ENCODE measurements at regions not wholly inside any gene's neighbourhood (a gene's known extent, or its start where the extent isn't known, plus 50 kb on each side); places are given as distances from the start of the nearest gene placed in this dataset.
A peak's percentile ranks its signal among the peaks of the same experiment; 100 is the strongest.

- H3K27me3 ChIP-seq (ENCODE audit: control insufficient read depth, insufficient read depth): no peaks in the 10 kb centered on the region
- intact Hi-C loops (cut with DNase I): no loop called here
- no peak overlapping the region for H3K4me3 ChIP-seq (ENCODE audit: low read length)
- H3K4me1 ChIP-seq (ENCODE audit: control insufficient read depth, insufficient read depth, low read length): peaks cover 2% of the 10 kb centered on the region
- DNase-seq (no peak), ATAC-seq (no peak)
- H3K9me3 ChIP-seq (ENCODE audit: control insufficient read depth, low read length): no peaks in the 10 kb centered on the region
- H3K27ac ChIP-seq (ENCODE audit: low read length): no peak overlapping the region
- 90% methylated on average over 1 of the region's 1 CpG for WGBS
These were observed 427.9 kb upstream of the CLINT1 start for GRCh38 chr5:158286827-158287226.

DNA sequence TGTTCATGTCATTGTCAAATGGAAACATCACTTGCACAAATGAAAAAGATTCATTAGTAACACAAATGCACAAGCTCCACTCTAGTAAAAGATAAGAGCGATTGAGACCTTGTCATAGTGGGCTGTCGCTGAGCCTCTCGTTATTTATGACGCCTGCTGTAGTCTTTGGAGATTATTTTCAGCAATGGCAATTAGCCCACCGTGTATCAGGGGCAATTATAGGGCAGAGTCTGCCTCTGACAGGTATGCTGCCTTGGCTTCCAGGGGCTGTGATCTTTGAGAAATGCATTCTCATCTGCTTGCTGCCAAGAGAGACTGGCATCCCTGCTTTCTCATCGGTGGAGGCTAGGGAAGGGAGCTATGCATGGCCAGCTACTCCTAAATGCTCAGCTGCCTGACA is 426.8 kb upstream of the CLINT1 start:
- H3K27me3 ChIP-seq (ENCODE audit: control insufficient read depth, insufficient read depth): no peaks in the 10 kb centered on the region
- intact Hi-C loops (cut with DNase I): no loop called here
- WGBS: 75% methylated on average over 6 of the region's 6 CpGs

GRCh38 chr5:158284242-158284641 is 425.3 kb upstream of the CLINT1 start:
- intact Hi-C loops (cut with DNase I): no loop called here
- DNase-seq (no peak), ATAC-seq (no peak)
- H3K27ac ChIP-seq (ENCODE audit: low read length): no peak overlapping the region
- no peak overlapping the region for H3K4me3 ChIP-seq (ENCODE audit: low read length)
- H3K9me3 ChIP-seq (ENCODE audit: control insufficient read depth, low read length): no peaks in the 10 kb centered on the region
- no peaks in the 10 kb centered on the region for H3K27me3 ChIP-seq (ENCODE audit: control insufficient read depth, insufficient read depth)
- H3K4me1 ChIP-seq (ENCODE audit: control insufficient read depth, insufficient read depth, low read length): peaks cover 2% of the 10 kb centered on the region
- 83% methylated on average over 2 of the region's 2 CpGs for WGBS

More for the DNA sequence above, 426.8 kb upstream of the CLINT1 start:
- no peak for DNase-seq
- Histone ChIP-seq H3K4me1 (ENCODE audit: control insufficient read depth, insufficient read depth, low read length) (peaks cover 2% of the 10 kb centered on the region), H3K27ac (ENCODE audit: low read length) (no peak overlapping the region), H3K9me3 (ENCODE audit: control insufficient read depth, low read length) (no peaks in the 10 kb centered on the region), H3K4me3 (ENCODE audit: low read length) (no peak overlapping the region)
- no peak for ATAC-seq

GRCh38 chr5:158283397-158283796 is 424.5 kb upstream of the CLINT1 start:
- Histone ChIP-seq H3K27me3 (ENCODE audit: control insufficient read depth, insufficient read depth) (no peaks in the 10 kb centered on the region), H3K9me3 (ENCODE audit: control insufficient read depth, low read length) (no peaks in the 10 kb centered on the region), H3K27ac (ENCODE audit: low read length) (no peak overlapping the region), H3K4me3 (ENCODE audit: low read length) (no peak overlapping the region), H3K4me1 (ENCODE audit: control insufficient read depth, insufficient read depth, low read length) (peaks cover 2% of the 10 kb centered on the region)
- DNase-seq (no peak), ATAC-seq (no peak)
- WGBS: 89% methylated on average over 4 of the region's 4 CpGs
- intact Hi-C loops (cut with DNase I): no loop called here

DNA sequence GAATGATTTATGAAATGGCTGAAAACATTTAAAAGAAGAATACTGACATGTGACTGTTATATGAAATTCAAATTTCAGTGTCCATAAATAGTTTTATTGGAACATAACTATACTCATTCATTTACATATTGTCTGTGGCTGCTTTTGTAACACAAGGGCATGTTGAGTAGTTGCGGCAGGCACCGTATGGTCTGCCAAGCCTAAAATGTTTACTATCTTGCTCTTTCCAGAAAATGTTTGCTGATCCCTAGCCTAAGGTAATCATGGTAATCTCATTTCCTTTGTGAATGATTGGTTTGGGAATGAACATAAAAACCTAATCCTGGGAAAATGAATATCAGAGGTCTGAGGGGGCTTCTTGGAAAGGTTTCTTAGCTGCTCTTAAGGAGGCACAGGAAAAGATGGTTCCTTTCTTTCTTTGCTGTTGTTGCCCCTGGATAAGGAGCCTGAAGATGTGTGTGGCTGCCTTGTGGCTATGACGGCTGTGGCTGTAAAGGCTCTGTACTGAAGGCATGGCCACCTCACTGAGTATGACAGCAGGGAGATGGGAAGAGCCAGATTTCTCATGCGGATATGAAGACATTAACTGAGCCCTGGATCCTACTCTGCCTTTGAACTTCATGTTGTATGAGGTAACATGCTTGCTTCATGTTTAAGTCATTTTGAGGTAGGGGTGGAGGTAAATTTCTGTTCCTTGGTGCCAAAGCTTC is 419.4 kb upstream of the CLINT1 start:
- no peak overlapping the region for H3K27ac ChIP-seq (ENCODE audit: low read length)
- intact Hi-C loops (cut with DNase I): no loop called here
- ATAC-seq (no peak), DNase-seq (no peak)
- H3K4me1 ChIP-seq (ENCODE audit: control insufficient read depth, insufficient read depth, low read length): no peaks in the 10 kb centered on the region
- WGBS: 97% methylated on average over 4 of the region's 4 CpGs
- no peaks in the 10 kb centered on the region for H3K27me3 ChIP-seq (ENCODE audit: control insufficient read depth, insufficient read depth)
- no peak overlapping the region for H3K4me3 ChIP-seq (ENCODE audit: low read length)
- H3K9me3 ChIP-seq (ENCODE audit: control insufficient read depth, low read length): no peaks in the 10 kb centered on the region

GRCh38 chr5:158277276-158277675 is 418.3 kb upstream of the CLINT1 start:
- DNase-seq (no peak), ATAC-seq (no peak)
- H3K9me3 ChIP-seq (ENCODE audit: control insufficient read depth, low read length): no peaks in the 10 kb centered on the region
- no peak overlapping the region for H3K4me3 ChIP-seq (ENCODE audit: low read length)
- no peaks in the 10 kb centered on the region for H3K4me1 ChIP-seq (ENCODE audit: control insufficient read depth, insufficient read depth, low read length)
- intact Hi-C loops (cut with DNase I): no loop called here
- H3K27ac ChIP-seq (ENCODE audit: low read length): no peak overlapping the region
- WGBS: 86% methylated on average over 6 of the region's 6 CpGs
- H3K27me3 ChIP-seq (ENCODE audit: control insufficient read depth, insufficient read depth): no peaks in the 10 kb centered on the region

GRCh38 chr5:158276692-158277091 is 417.7 kb upstream of the CLINT1 start:
- DNase-seq (no peak), ATAC-seq (no peak)
- no peaks in the 10 kb centered on the region for H3K27me3 ChIP-seq (ENCODE audit: control insufficient read depth, insufficient read depth)
- intact Hi-C loops (cut with DNase I): no loop called here
- no peaks in the 10 kb centered on the region for H3K4me1 ChIP-seq (ENCODE audit: control insufficient read depth, insufficient read depth, low read length)
- 91% methylated on average over 4 of the region's 4 CpGs for WGBS
- H3K27ac ChIP-seq (ENCODE audit: low read length): no peak overlapping the region
- no peak overlapping the region for H3K4me3 ChIP-seq (ENCODE audit: low read length)
- no peaks in the 10 kb centered on the region for H3K9me3 ChIP-seq (ENCODE audit: control insufficient read depth, low read length)

DNA sequence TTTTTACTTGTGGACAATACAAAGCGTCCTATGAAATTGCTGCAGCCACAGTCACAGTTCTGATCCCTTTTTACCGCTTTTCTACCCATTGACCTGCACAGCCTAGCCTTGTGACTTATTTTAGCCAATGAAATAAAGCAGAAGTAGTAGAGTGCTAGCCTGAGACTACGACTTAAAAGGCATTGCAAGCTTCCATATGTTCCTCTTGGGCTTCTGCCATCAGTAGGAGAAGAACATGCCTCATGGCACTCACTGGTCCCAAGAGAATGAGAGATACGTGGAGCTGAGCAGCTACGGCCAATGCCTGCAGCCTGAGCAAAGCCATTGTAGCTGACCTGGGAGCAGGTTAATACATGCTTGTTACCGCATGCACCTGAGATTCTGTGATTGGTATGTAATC is 416.6 kb upstream of the CLINT1 start:
- Histone ChIP-seq H3K27ac (ENCODE audit: low read length) (no peak overlapping the region), H3K4me1 (ENCODE audit: control insufficient read depth, insufficient read depth, low read length) (no peaks in the 10 kb centered on the region), H3K9me3 (ENCODE audit: control insufficient read depth, low read length) (no peaks in the 10 kb centered on the region), H3K4me3 (ENCODE audit: low read length) (no peak overlapping the region), H3K27me3 (ENCODE audit: control insufficient read depth, insufficient read depth) (no peaks in the 10 kb centered on the region)
- DNase-seq (no peak), ATAC-seq (no peak)
- WGBS: 86% methylated on average over 6 of the region's 6 CpGs
- intact Hi-C loops (cut with DNase I): no loop called here

- no peaks in the 10 kb centered on the region for H3K27me3 ChIP-seq (ENCODE audit: control insufficient read depth, insufficient read depth)
- no peak overlapping the region for H3K4me3 ChIP-seq (ENCODE audit: low read length)
- DNase-seq: no peak
- H3K4me1 ChIP-seq (ENCODE audit: control insufficient read depth, insufficient read depth, low read length): no peaks in the 10 kb centered on the region
- no peaks in the 10 kb centered on the region for H3K9me3 ChIP-seq (ENCODE audit: control insufficient read depth, low read length)
- ATAC-seq: no peak
- intact Hi-C loops (cut with DNase I): no loop called here
- 70% methylated on average over 6 of the region's 6 CpGs for WGBS
- H3K27ac ChIP-seq (ENCODE audit: low read length): no peak overlapping the region
These were observed 414.1 kb upstream of the CLINT1 start for GRCh38 chr5:158273035-158273434.

DNA sequence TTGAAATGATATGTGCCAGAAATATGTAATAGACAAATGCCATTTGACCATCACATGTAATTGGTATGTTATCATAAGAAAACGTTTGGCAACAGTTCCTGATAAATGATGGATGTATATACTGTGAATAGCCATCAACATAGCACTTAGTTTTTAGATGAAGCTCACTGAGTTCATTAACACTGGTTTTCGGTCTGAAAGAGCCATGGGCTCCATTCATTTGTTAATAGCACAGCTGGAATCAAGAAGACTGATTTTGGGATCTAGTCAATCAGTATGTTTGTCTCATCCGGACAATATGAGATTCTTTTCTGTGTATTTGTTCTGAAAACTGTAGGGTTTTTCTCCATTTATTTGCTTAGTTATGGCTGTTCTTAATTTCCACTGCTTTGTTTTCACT is 413.5 kb upstream of the CLINT1 start:
- no peaks in the 10 kb centered on the region for H3K4me1 ChIP-seq (ENCODE audit: control insufficient read depth, insufficient read depth, low read length)
- 66% methylated on average over 3 of the region's 3 CpGs for WGBS
- H3K27me3 ChIP-seq (ENCODE audit: control insufficient read depth, insufficient read depth): no peaks in the 10 kb centered on the region
- H3K9me3 ChIP-seq (ENCODE audit: control insufficient read depth, low read length): no peaks in the 10 kb centered on the region
- DNase-seq (no peak), ATAC-seq (no peak)
- H3K4me3 ChIP-seq (ENCODE audit: low read length): no peak overlapping the region
- intact Hi-C loops (cut with DNase I): no loop called here
- H3K27ac ChIP-seq (ENCODE audit: low read length): no peak overlapping the region

DNA sequence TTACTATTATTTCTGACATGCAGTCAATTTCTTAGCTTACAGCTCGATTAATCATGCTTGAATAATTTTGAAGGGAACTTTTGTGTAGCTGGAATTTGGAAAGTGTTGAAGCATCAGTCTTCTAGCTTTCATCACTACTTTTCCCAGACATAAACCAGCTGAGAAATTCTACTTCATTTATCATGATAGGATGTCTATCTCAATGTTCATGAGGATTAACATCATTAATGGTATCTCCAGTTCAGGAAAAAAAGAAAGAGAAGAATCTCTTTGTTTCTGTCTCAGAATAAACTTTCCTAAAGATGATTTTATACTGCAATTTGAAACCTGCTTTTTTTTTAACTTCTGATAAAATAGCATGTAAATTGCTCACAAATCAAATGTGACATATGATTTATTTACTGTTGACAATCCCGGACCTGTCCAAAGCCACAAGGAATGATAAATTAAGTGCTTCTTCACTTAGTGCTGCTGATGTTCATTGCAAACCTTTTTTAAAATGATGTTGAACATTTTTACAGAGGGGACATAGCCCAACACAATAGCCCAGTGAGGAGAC is 412.1 kb upstream of the CLINT1 start:
- H3K27ac ChIP-seq (ENCODE audit: low read length): no peak overlapping the region
- no peaks in the 10 kb centered on the region for H3K4me1 ChIP-seq (ENCODE audit: control insufficient read depth, insufficient read depth, low read length)
- DNase-seq: no peak
- no peaks in the 10 kb centered on the region for H3K9me3 ChIP-seq (ENCODE audit: control insufficient read depth, low read length)
- no peak for ATAC-seq
- no peaks in the 10 kb centered on the region for H3K27me3 ChIP-seq (ENCODE audit: control insufficient read depth, insufficient read depth)
- intact Hi-C loops (cut with DNase I): no loop called here
- H3K4me3 ChIP-seq (ENCODE audit: low read length): no peak overlapping the region
- 66% methylated on average over 2 of the region's 2 CpGs for WGBS

DNA sequence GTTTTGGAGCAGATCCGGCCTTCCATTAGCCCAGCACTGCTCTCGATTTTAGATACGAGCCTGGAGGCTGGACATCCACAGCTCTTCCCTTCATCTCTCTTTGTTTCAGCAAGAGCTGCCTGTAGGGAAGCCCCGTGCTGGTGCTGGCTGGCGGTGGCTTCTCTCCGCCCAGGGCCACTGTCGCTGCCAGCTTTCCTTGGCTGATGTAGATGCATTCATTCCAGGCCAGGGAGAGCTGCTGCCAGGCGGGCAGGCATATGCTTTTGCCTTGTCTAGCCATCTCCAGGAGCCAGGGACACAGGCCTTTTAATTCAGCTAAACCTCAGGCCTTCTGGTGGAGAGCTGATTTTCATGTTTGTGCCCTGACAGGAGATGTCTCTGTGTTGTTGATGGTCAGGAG is 409.3 kb upstream of the CLINT1 start:
- no peaks in the 10 kb centered on the region for H3K4me1 ChIP-seq (ENCODE audit: control insufficient read depth, insufficient read depth, low read length)
- no peak for ATAC-seq
- no peak overlapping the region for H3K27ac ChIP-seq (ENCODE audit: low read length)
- H3K27me3 ChIP-seq (ENCODE audit: control insufficient read depth, insufficient read depth): no peaks in the 10 kb centered on the region
- peak in 1 of 3 donors; percentile 42 for DNase-seq
- 95% methylated on average over 8 of the region's 8 CpGs for WGBS
- H3K9me3 ChIP-seq (ENCODE audit: control insufficient read depth, low read length): no peaks in the 10 kb centered on the region
- intact Hi-C loops (cut with DNase I): no loop called here
- H3K4me3 ChIP-seq (ENCODE audit: low read length): no peak overlapping the region
